Panc1 (cell line): ENCODE measurements at regions not wholly inside any gene's neighbourhood (a gene's known extent, or its start where the extent isn't known, plus 50 kb on each side); places are given as distances from the start of the nearest gene placed in this dataset.

Experiments
- POLR2AphosphoS5 ChIP-seq: IDR thresholded peaks from 2 replicates; pipeline ENCODE4 v1.6.1; 2012; ENCODE audit warnings: mild to moderate bottlenecking, low read depth, low read length, moderate library complexity
- REST ChIP-seq, 2 experiments: IDR thresholded peaks; 2 replicates each; pipeline ENCODE4 v1.6.1; 2011 to 2012; ENCODE audit warnings: low read depth in 2 of 2, control low read depth in 1 of 2, low read length in 1 of 2, mild to moderate bottlenecking in 1 of 2, moderate library complexity in 1 of 2; ENCODE audit not compliant: insufficient read depth in 1 of 2
- SIN3A ChIP-seq: IDR thresholded peaks from 2 replicates; pipeline ENCODE4 v1.6.1; 2012; ENCODE audit warnings: low read depth, mild to moderate bottlenecking, low read length, moderate library complexity, borderline replicate concordance; ENCODE audit not compliant: insufficient read depth
- TCF7L2 ChIP-seq: IDR thresholded peaks from 2 replicates; pipeline ENCODE4 v1.6.1; 2011; ENCODE audit warnings: mild to moderate bottlenecking, low read depth, low read length, inconsistent platforms
- TF ChIP-seq, protein P1 (sequence below): fragments of 450-650 bp; IDR thresholded peaks from 2 replicates; pipeline ENCODE4 v1.5.1; 2017; ENCODE audit warnings: mild to moderate bottlenecking

GRCh38 chrX:40230646-40231045 lies 132.9 kb upstream of the BCOR start:
- TF ChIP-seq, protein P1, sequence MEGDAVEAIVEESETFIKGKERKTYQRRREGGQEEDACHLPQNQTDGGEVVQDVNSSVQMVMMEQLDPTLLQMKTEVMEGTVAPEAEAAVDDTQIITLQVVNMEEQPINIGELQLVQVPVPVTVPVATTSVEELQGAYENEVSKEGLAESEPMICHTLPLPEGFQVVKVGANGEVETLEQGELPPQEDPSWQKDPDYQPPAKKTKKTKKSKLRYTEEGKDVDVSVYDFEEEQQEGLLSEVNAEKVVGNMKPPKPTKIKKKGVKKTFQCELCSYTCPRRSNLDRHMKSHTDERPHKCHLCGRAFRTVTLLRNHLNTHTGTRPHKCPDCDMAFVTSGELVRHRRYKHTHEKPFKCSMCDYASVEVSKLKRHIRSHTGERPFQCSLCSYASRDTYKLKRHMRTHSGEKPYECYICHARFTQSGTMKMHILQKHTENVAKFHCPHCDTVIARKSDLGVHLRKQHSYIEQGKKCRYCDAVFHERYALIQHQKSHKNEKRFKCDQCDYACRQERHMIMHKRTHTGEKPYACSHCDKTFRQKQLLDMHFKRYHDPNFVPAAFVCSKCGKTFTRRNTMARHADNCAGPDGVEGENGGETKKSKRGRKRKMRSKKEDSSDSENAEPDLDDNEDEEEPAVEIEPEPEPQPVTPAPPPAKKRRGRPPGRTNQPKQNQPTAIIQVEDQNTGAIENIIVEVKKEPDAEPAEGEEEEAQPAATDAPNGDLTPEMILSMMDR, result no peak
- TF ChIP-seq POLR2AphosphoS5, result no peak
- TF ChIP-seq SIN3A, result no peak
- no peak for TF ChIP-seq TCF7L2
- TF ChIP-seq REST (IDR thresholded peaks at IDR 0.05; ENCODE audit: insufficient read depth in 1 of 2, low read depth in 2 of 2, low read length in 1 of 2), result no peak
